ENCODE measurements at regions not wholly inside any gene's neighbourhood (a gene's known extent, or its start where the extent isn't known, plus 50 kb on each side); places are given as distances from the start of the nearest gene placed in this dataset.

DNA sequence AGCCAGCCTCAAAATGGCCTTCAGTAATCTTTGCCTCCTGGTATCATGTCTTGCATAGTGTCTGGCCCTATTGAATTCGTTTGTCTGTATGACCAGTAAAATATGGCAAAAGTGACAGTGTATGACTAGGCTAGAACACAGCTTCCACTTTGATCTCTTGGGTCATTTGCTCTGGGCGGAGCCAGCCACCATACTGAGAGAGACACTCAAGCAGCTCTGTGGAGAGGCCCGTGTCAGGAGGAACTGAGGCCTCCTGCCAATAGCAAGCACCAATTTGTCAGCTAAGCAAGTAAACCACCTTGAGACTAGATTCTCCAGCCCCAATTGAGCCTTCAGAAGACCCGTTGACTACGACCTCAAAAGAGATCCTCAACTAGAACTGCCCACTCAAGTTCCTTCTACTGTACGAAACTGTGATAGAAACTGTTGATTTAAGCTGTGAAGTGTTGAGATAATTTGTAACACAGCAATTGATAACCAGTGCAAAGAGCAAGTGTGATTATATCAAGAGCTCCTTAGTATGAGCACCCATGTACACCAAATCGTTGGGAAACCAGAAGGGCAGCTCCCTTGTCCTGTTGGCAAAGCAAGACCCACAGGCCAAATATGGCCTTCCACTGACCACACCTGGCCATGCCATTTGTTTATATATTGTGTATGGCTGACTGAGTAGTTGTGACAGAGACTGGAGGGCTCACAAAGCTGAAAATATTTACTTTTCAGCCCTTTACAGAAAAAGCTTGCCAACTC, 52.7 kb upstream of the SERBP1 start:
- Histone ChIP-seq H3K27ac (no peak overlapping the region), H3K36me3 (no peaks in the 10 kb centered on the region), H3K27me3 (ENCODE audit: low read depth) (no peaks in the 10 kb centered on the region), H3K4me3 (no peak overlapping the region), H3K4me1 (no peaks in the 10 kb centered on the region), H3K9me3 (no peaks in the 10 kb centered on the region)
- ATAC-seq (peak; percentile 65 to 76), DNase-seq (peak; percentile 48)
- TF ChIP-seq, protein P1, sequence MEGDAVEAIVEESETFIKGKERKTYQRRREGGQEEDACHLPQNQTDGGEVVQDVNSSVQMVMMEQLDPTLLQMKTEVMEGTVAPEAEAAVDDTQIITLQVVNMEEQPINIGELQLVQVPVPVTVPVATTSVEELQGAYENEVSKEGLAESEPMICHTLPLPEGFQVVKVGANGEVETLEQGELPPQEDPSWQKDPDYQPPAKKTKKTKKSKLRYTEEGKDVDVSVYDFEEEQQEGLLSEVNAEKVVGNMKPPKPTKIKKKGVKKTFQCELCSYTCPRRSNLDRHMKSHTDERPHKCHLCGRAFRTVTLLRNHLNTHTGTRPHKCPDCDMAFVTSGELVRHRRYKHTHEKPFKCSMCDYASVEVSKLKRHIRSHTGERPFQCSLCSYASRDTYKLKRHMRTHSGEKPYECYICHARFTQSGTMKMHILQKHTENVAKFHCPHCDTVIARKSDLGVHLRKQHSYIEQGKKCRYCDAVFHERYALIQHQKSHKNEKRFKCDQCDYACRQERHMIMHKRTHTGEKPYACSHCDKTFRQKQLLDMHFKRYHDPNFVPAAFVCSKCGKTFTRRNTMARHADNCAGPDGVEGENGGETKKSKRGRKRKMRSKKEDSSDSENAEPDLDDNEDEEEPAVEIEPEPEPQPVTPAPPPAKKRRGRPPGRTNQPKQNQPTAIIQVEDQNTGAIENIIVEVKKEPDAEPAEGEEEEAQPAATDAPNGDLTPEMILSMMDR (IDR thresholded peaks at IDR 0.05): no peak
- intact Hi-C loops (cut with DNase I): no loop called here

DNA sequence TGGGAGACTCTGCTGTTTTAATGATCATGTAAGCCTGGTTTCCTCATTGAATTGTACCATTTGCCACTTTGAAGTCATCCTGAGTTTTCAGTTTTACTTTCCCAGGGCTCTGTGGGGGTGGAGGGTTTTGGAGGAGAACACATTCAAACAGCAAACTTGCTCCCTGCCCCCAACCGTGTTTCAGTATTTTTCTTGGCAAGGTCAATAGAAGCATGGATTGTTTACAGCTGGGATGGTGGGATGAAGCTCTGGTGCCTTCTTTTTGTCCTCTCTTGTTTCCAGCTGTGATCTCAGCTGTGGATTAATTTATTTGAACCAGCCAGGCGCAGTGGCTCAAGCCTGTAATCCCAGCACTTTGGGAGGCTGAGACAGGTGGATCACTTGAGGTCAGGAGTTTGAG, 54.3 kb upstream of the SERBP1 start:
- no peak overlapping the region for H3K27ac ChIP-seq
- intact Hi-C loops (cut with DNase I): no loop called here
- H3K36me3 ChIP-seq: no peaks in the 10 kb centered on the region
- no peaks in the 10 kb centered on the region for H3K4me1 ChIP-seq
- DNase-seq (no peak), ATAC-seq (no peak)
- no peaks in the 10 kb centered on the region for H3K27me3 ChIP-seq (ENCODE audit: low read depth)
- no peak overlapping the region for H3K4me3 ChIP-seq
- TF ChIP-seq, protein P1 (IDR thresholded peaks at IDR 0.05): no peak
- H3K9me3 ChIP-seq: no peaks in the 10 kb centered on the region

DNA sequence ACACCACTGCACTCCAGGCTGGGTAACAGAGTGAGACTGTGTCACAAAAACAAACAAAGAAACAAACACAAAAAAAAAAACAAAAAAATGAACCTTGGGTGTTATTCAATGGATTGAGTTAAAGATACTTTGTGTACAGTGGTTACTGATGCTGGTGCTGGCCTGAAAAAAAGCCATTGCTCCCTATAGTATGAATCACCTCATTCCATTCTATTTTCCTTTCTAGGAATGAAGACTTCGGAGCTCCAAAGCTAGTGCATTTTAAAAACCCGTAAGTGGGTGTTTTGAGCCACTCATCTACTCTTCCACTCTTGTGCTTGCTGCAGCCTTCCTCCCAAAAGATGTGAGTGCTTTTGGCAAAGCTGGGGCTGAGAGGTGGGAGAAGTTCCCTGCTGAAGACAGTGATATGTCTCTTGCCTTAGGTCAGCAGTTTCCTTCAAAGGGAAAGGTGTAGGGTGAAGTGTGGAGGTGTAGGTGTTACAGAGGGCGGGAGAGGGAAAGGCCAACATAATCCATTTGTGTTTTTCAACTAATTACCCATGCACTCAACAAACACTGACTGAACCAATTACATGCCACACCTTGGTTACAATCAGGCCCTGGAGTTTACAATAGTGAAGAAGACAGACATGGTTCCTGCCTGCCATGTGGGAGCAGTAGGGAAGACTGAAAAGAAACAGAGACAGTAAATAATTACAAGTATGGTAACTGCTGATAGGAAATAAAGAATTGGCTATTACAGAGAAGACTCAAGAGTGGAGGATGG, 55.0 kb upstream of the SERBP1 start:
- Histone ChIP-seq H3K27me3 (ENCODE audit: low read depth) (no peaks in the 10 kb centered on the region), H3K4me3 (no peak overlapping the region), H3K4me1 (no peaks in the 10 kb centered on the region), H3K9me3 (no peaks in the 10 kb centered on the region), H3K36me3 (no peaks in the 10 kb centered on the region), H3K27ac (no peak overlapping the region)
- intact Hi-C loops (cut with DNase I): no loop called here
- TF ChIP-seq, protein P1 (IDR thresholded peaks at IDR 0.05): no peak
- DNase-seq: no peak
- ATAC-seq: no peak

DNA sequence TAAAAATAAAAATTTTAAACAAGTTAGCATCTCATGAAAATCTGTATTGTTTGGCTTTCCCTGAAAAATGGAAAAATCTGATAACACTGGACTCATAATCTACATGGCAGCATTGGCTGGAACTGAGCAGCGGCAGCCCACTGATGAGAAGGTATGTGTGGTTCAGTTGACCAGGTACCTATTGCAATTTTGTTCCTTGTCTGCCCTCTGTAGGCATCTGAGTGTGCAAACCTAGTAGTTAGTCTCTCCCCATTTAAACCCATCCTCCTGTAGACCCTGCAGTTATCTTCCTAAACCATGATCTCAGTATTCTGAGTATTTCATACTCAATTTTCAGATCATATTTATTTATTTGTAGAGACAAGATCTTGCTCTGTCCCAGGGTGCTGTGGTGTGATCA, 59.4 kb upstream of the SERBP1 start:
- intact Hi-C loops (cut with DNase I): no loop called here
- Histone ChIP-seq H3K27me3 (ENCODE audit: low read depth) (no peaks in the 10 kb centered on the region), H3K9me3 (no peaks in the 10 kb centered on the region), H3K4me3 (no peak overlapping the region), H3K36me3 (no peaks in the 10 kb centered on the region), H3K4me1 (no peaks in the 10 kb centered on the region), H3K27ac (no peak overlapping the region)
- ATAC-seq (peak; percentile 38 to 77), DNase-seq (no peak)
- TF ChIP-seq, protein P1 (IDR thresholded peaks at IDR 0.05): peak; percentile 32

DNA sequence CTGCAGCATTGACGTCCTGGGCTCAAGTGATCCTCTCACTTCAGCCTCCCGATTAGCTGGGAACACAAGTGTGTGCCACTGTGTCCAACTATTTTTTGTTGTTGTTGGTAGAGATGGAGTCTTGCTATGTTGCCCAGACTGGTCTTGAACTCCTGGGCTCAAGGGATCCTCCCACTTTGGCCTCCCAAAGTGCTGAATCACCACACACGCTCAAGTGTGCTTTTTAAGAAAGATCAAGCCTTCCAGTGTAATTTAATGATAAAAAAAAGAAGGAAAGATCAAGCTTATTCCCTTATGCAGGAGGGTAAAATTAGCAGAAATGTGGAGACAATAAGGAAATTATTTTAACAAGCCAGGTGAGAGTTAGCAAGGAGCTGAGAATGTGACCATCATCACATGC, 61.1 kb upstream of the SERBP1 start:
- H3K4me3 ChIP-seq: no peak overlapping the region
- H3K9me3 ChIP-seq: no peaks in the 10 kb centered on the region
- H3K27ac ChIP-seq: no peak overlapping the region
- DNase-seq (no peak), ATAC-seq (no peak)
- TF ChIP-seq, protein P1 (IDR thresholded peaks at IDR 0.05): no peak
- intact Hi-C loops (cut with DNase I): no loop called here
- no peaks in the 10 kb centered on the region for H3K27me3 ChIP-seq (ENCODE audit: low read depth)
- H3K4me1 ChIP-seq: no peaks in the 10 kb centered on the region
- no peaks in the 10 kb centered on the region for H3K36me3 ChIP-seq

Data from lower lobe of right lung (tissue), 2 donors.